Ishikawa (cell line): ENCODE measurements at regions not wholly inside any gene's neighbourhood (a gene's known extent, or its start where the extent isn't known, plus 50 kb on each side); places are given as distances from the start of the nearest gene placed in this dataset.

Experiments used
- CEBPB ChIP-seq: IDR thresholded peaks from 2 replicates; pipeline ENCODE4 v1.6.1; 2012
- CREB1 ChIP-seq: IDR thresholded peaks from 2 replicates; pipeline ENCODE4 v1.6.1; 2012; ENCODE audit warnings: low read depth
- EGR1 ChIP-seq: IDR thresholded peaks from 2 replicates; pipeline ENCODE4 v1.6.1; 2012
- EP300 ChIP-seq: IDR thresholded peaks from 2 replicates; pipeline ENCODE4 v1.6.1; 2012; ENCODE audit warnings: borderline replicate concordance
- FOXM1 ChIP-seq: IDR thresholded peaks from 2 replicates; pipeline ENCODE4 v1.6.1; 2012; ENCODE audit warnings: low read depth, borderline replicate concordance
- MAX ChIP-seq: IDR thresholded peaks from 2 replicates; pipeline ENCODE4 v1.6.1; 2012
- NFIC ChIP-seq: IDR thresholded peaks from 2 replicates; pipeline ENCODE4 v1.6.1; 2012
- RAD21 ChIP-seq: IDR thresholded peaks from 2 replicates; pipeline ENCODE4 v1.6.1; 2012; ENCODE audit warnings: low read depth
- REST ChIP-seq: IDR thresholded peaks from 2 replicates; pipeline ENCODE4 v1.6.1; 2012; ENCODE audit warnings: low read depth, mild to moderate bottlenecking
- TAF1 ChIP-seq: IDR thresholded peaks from 2 replicates; pipeline ENCODE4 v1.6.1; 2012; ENCODE audit warnings: low read depth, mild to moderate bottlenecking
- TCF12 ChIP-seq: IDR thresholded peaks from 2 replicates; pipeline ENCODE4 v1.6.1; 2012; ENCODE audit warnings: low read depth
- TEAD4 ChIP-seq: IDR thresholded peaks from 2 replicates; pipeline ENCODE4 v1.6.1; 2012
- YY1 ChIP-seq: IDR thresholded peaks from 2 replicates; pipeline ENCODE4 v1.6.1; 2012; ENCODE audit warnings: low read depth
- ZBTB7A ChIP-seq: IDR thresholded peaks from 2 replicates; pipeline ENCODE4 v1.6.1; 2012; ENCODE audit warnings: low read depth
- TF ChIP-seq, protein P1 (sequence below): IDR thresholded peaks from 2 replicates; pipeline ENCODE4 v1.6.1; 2012

GRCh38 chr5:39476843-39477220, 52.1 kb upstream of the DAB2 start:
- TF ChIP-seq FOXM1 (no peak), ZBTB7A (no peak), CEBPB (no peak), YY1 (no peak), EP300 (no peak), RAD21 (no peak), EGR1 (no peak), CREB1 (no peak), REST (no peak), TAF1 (no peak)
- TF ChIP-seq, protein P1, sequence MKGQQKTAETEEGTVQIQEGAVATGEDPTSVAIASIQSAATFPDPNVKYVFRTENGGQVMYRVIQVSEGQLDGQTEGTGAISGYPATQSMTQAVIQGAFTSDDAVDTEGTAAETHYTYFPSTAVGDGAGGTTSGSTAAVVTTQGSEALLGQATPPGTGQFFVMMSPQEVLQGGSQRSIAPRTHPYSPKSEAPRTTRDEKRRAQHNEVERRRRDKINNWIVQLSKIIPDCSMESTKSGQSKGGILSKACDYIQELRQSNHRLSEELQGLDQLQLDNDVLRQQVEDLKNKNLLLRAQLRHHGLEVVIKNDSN, result no peak

GRCh38 chr5:39475881-39476842, 51.4 kb upstream of the DAB2 start:
- TF ChIP-seq FOXM1, result no peak
- no peak for TF ChIP-seq EGR1
- TF ChIP-seq CEBPB, result no peak
- TF ChIP-seq NFIC, result no peak
- no peak for TF ChIP-seq TEAD4
- TF ChIP-seq, protein P1, result no peak
- no peak for TF ChIP-seq ZBTB7A
- TF ChIP-seq RAD21, result no peak
- TF ChIP-seq TCF12, result no peak
- no peak for TF ChIP-seq REST
- TF ChIP-seq YY1, result no peak
- TF ChIP-seq CREB1, result no peak
- no peak for TF ChIP-seq EP300
- TF ChIP-seq TAF1, result no peak
- no peak for TF ChIP-seq MAX

GRCh38 chr5:39475159-39475571, 50.4 kb upstream of the DAB2 start:
- no peak for TF ChIP-seq YY1
- no peak for TF ChIP-seq REST
- no peak for TF ChIP-seq EGR1
- no peak for TF ChIP-seq ZBTB7A
- TF ChIP-seq, protein P1, result no peak
- TF ChIP-seq TEAD4, result no peak
- TF ChIP-seq FOXM1, result no peak
- no peak for TF ChIP-seq CREB1
- TF ChIP-seq RAD21, result no peak
- TF ChIP-seq CEBPB, result no peak
